ENCODE measurements at regions not wholly inside any gene's neighbourhood (a gene's known extent, or its start where the extent isn't known, plus 50 kb on each side); places are given as distances from the start of the nearest gene placed in this dataset.

- TF ChIP-seq, protein P1, sequence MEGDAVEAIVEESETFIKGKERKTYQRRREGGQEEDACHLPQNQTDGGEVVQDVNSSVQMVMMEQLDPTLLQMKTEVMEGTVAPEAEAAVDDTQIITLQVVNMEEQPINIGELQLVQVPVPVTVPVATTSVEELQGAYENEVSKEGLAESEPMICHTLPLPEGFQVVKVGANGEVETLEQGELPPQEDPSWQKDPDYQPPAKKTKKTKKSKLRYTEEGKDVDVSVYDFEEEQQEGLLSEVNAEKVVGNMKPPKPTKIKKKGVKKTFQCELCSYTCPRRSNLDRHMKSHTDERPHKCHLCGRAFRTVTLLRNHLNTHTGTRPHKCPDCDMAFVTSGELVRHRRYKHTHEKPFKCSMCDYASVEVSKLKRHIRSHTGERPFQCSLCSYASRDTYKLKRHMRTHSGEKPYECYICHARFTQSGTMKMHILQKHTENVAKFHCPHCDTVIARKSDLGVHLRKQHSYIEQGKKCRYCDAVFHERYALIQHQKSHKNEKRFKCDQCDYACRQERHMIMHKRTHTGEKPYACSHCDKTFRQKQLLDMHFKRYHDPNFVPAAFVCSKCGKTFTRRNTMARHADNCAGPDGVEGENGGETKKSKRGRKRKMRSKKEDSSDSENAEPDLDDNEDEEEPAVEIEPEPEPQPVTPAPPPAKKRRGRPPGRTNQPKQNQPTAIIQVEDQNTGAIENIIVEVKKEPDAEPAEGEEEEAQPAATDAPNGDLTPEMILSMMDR (IDR thresholded peaks at IDR 0.05): no peak
- TF ChIP-seq POLR2AphosphoS5 (IDR thresholded peaks at IDR 0.05): no peak
- no peak for TF ChIP-seq POLR2A (IDR thresholded peaks at IDR 0.05)
Measured at GRCh38 chr5:174325961-174326360, 280.5 kb downstream of the NSG2 start.
